HEK293T (cell line): ENCODE measurements at regions not wholly inside any gene's neighbourhood (a gene's known extent, or its start where the extent isn't known, plus 50 kb on each side); places are given as distances from the start of the nearest gene placed in this dataset.

Experiments
- ARNT ChIP-seq: fragments of 450-650 bp; IDR thresholded peaks from 2 replicates; pipeline ENCODE4 v1.6.1; 2017; ENCODE audit warnings: mild to moderate bottlenecking
- FOXM1 ChIP-seq: fragments of 450-650 bp; IDR thresholded peaks from 2 replicates; pipeline ENCODE4 v1.6.1; 2017; ENCODE audit warnings: mild to moderate bottlenecking, borderline replicate concordance
- HDGF ChIP-seq: fragments of 450-650 bp; IDR thresholded peaks from 2 replicates; pipeline ENCODE4 v1.6.1; 2017; ENCODE audit warnings: antibody characterized with exemption, borderline replicate concordance
- NFRKB ChIP-seq: fragments of 450-650 bp; IDR thresholded peaks from 2 replicates; pipeline ENCODE4 v1.6.1; 2016; ENCODE audit warnings: mild to moderate bottlenecking, moderate library complexity
- SUZ12 ChIP-seq: fragments of 450-650 bp; IDR thresholded peaks from 2 replicates; pipeline ENCODE4 v1.6.1; 2016; ENCODE audit warnings: mild to moderate bottlenecking

GRCh38 chr4:179503976-179504375 lies 2061.7 kb upstream of the AGA start:
- no peak for TF ChIP-seq NFRKB
- TF ChIP-seq ARNT = no peak
- no peak for TF ChIP-seq SUZ12
- TF ChIP-seq HDGF = no peak
- no peak for TF ChIP-seq FOXM1
